Activated T-cell treated with anti-CD3 and anti-CD28 coated beads, Interleukin-2, amount 50 U/mL, for 72 hours (primary cell): ENCODE measurements at regions not wholly inside any gene's neighbourhood (a gene's known extent, or its start where the extent isn't known, plus 50 kb on each side); places are given as distances from the start of the nearest gene placed in this dataset.
"Not testable (repeated sequence)": the region's sequence is repeated elsewhere in the genome, so short reads cannot be mapped to it uniquely, and the experiment has no call there.

Experiments used
- ATAC-seq, 2 donors: fragments of 150-1000 bp; cut with Tn5 transposase; replicated peaks in 1 of 2; 2 replicates each; pipeline ENCODE4 v1.10.0; 2021; ENCODE audit warnings: moderate library complexity in 2 of 2, mild to moderate bottlenecking in 1 of 2
- DNase-seq, 2 donors: peaks; one replicate each; pipeline ENCODE4 v3.0.0; 2021 to 2022; ENCODE audit warnings: mixed read lengths in 1 of 2
- H3K27ac Mint-ChIP-seq: one replicate; pipeline ENCODE4 v1.8.0; 2022; ENCODE audit warnings: mild to moderate bottlenecking, moderate library complexity, mixed read lengths
- H3K27me3 Mint-ChIP-seq: one replicate; pipeline ENCODE4 v1.8.0; 2022; ENCODE audit warnings: low read depth, mixed read lengths
- H3K36me3 Mint-ChIP-seq, 2 donors: one replicate each; pipeline ENCODE4 v1.8.0; 2022; ENCODE audit warnings: mixed read lengths in 2 of 2, mild to moderate bottlenecking in 1 of 2; ENCODE audit not compliant: insufficient read depth in 2 of 2
- H3K4me1 Mint-ChIP-seq: one replicate; pipeline ENCODE4 v1.8.0; 2022; ENCODE audit warnings: low read depth, mixed read lengths
- H3K4me3 Mint-ChIP-seq, 2 donors: one replicate each; pipeline ENCODE4 v1.8.0; 2022; ENCODE audit warnings: mild to moderate bottlenecking in 2 of 2, mixed read lengths in 2 of 2, moderate library complexity in 2 of 2
- H3K9me3 Mint-ChIP-seq, 2 donors: one replicate each; pipeline ENCODE4 v1.8.0; 2022; ENCODE audit warnings: mixed read lengths in 2 of 2

GRCh38 chrX:121836000-121836399 is 788.6 kb downstream of the GLUD2 start:
- no peaks in the 10 kb centered on the region for H3K9me3 Mint-ChIP-seq
- no peak for ATAC-seq
- no peaks in the 10 kb centered on the region for H3K4me1 Mint-ChIP-seq
- DNase-seq: no peak
- H3K27me3 Mint-ChIP-seq: no peaks in the 10 kb centered on the region
- H3K4me3 Mint-ChIP-seq: no peak overlapping the region
- H3K27ac Mint-ChIP-seq: no peak overlapping the region
- H3K36me3 Mint-ChIP-seq: no peaks in the 10 kb centered on the region

- Mint-ChIP-seq H3K27me3 (peaks cover 16% of the 10 kb centered on the region), H3K4me3 (no peak overlapping the region), H3K36me3 (peaks cover 0 to 1% of the 10 kb centered on the region in 2 donors), H3K4me1 (no peaks in the 10 kb centered on the region), H3K9me3 (peaks cover 2 to 3% of the 10 kb centered on the region in 2 donors), H3K27ac (no peak overlapping the region)
- ATAC-seq (no peak), DNase-seq (no peak)
Observed at GRCh38 chrX:121851033-121851432, 803.6 kb downstream of the GLUD2 start.

DNA sequence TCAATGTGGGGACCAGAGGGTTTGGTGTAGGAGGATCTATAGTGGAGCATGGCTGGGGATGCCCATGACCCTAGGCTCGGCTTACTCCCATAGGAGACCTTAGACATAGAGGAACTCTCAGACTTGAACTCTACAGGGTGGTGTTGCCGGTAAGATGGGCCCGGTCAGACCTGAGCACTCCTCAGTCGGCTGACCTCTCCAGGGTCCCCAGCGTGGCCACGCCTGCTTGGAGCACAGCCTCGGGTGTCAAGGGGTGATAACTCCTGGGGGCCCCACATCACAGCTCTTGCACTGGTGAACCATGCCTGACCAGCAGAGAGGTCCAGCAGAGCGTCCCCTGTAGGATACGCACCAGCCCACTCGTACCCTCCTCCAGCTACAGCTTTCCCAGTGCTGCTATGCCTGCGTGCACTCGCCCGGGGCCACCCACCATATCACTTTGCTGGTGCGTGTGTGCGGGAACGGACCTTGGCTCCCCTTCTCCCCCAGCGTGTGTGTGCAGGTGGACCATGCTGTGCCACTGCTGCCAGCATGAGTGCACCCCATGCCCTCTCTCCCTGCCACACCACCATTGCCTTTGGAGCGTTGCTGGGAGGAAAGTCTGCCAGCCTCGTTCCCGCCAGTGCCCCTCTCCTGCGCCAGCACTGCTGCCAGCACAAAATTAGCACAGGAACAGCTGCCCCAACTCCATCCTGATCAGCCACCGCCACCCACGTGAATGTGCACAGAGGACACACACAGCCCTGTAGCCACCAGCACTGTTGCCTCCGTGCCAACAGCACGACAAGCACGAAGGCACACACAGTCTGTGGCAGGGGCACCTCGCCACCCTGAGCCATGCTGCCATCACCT is 806.6 kb downstream of the GLUD2 start:
- DNase-seq (no peak), ATAC-seq (no peak)
- Mint-ChIP-seq H3K27me3 (peaks cover 4% of the 10 kb centered on the region), H3K9me3 (peaks cover 3 to 4% of the 10 kb centered on the region in 2 donors), H3K27ac (no peak overlapping the region), H3K4me3 (no peak overlapping the region), H3K4me1 (no peaks in the 10 kb centered on the region), H3K36me3 (peaks cover 0 to 1% of the 10 kb centered on the region in 2 donors)

DNA sequence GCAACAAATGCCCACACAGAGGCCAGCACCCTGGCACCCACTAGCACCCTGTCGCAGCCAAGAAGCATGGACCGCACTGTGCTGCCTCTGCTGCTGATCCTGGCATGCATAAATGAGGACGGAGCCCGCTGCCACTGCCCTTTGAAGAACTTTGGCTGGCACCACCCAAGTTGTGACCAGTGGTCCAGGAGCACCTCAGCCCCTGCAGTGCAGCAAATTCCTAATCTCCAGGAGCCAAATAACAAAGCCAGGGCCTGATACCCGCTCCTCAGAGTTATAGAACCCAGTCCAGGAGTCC is 807.2 kb downstream of the GLUD2 start:
- Mint-ChIP-seq H3K36me3 (peaks cover 0 to 1% of the 10 kb centered on the region in 2 donors), H3K4me3 (no peak overlapping the region), H3K4me1 (no peaks in the 10 kb centered on the region), H3K27me3 (no peaks in the 10 kb centered on the region), H3K27ac (no peak overlapping the region), H3K9me3 (peaks cover 3 to 4% of the 10 kb centered on the region in 2 donors)
- DNase-seq: no peak
- ATAC-seq: no peak

DNA sequence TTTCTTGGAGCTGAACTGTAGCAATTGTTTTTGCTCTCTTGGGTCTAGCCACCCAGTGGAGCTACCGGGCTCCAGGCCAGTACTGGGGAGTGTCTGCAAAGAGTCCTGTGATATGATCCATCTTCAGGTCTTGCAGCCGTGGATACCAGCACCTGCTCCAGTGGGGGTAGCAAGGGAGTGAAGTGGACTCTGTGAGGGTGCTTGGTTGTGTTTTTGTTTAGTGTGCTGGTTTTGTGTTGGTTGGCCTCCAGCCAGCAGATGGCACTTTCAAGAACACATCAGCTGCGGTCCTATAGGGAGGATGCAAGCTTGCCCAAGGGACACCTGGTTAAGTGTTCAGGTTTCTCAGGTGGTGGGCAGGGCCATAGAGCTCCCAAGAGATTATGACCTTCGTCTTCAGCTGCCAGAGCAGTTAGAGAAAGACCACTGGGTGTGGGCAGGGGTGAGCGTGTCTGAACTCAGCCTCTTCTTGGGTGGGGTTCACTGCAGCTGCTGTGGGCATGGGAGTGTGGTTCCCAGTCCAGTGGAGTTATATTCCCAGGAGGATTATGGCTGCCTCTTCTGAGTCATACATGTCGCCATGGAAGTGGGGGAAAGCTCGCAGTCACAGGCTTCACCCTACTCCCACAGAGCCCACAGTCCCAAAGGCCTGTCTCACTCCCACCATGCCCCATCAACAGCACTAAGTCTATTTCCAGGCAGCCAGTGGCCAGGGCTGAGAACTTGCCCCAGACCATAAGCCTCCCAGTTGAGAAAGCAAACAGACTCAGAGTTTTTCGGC is 811.6 kb downstream of the GLUD2 start:
- ATAC-seq (no peak), DNase-seq (no peak)
- Mint-ChIP-seq H3K27ac (no peak overlapping the region), H3K4me3 (no peak overlapping the region), H3K4me1 (no peaks in the 10 kb centered on the region), H3K9me3 (peaks cover 0 to 2% of the 10 kb centered on the region in 2 donors), H3K36me3 (no peaks in the 10 kb centered on the region), H3K27me3 (no peaks in the 10 kb centered on the region)

DNA sequence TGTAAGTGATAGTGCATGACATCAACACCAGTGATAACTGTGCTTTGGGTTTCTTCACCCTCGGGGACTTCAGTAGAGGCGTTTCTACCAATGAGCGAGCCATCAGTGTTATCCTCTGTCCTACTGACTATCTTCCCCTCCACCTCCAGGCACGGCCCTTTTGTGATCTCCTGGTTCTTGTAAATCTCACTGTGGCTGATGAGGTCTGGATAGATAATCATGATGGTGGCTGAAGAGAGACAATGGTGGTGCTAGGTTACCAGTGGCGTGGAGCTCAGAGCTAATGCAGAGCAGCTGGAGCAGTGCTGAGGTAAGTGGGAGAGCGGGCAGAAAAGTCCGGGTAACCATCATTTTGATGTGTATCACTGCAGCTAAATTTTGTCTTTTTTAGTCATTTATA is 816.6 kb downstream of the GLUD2 start:
- Mint-ChIP-seq H3K9me3 (no peaks in the 10 kb centered on the region), H3K4me3 (no peak overlapping the region), H3K27ac (no peak overlapping the region), H3K27me3 (no peaks in the 10 kb centered on the region), H3K4me1 (no peaks in the 10 kb centered on the region), H3K36me3 (no peaks in the 10 kb centered on the region)
- DNase-seq: no peak
- no peak for ATAC-seq

- no peaks in the 10 kb centered on the region for H3K27me3 Mint-ChIP-seq
- no peaks in the 10 kb centered on the region for H3K36me3 Mint-ChIP-seq
- H3K4me1 Mint-ChIP-seq: no peaks in the 10 kb centered on the region
- no peak overlapping the region for H3K4me3 Mint-ChIP-seq
- DNase-seq (no peak), ATAC-seq (no peak)
- no peak overlapping the region for H3K27ac Mint-ChIP-seq
- H3K9me3 Mint-ChIP-seq: no peaks in the 10 kb centered on the region
Observed at GRCh38 chrX:121864561-121864960, 817.2 kb downstream of the GLUD2 start.

DNA sequence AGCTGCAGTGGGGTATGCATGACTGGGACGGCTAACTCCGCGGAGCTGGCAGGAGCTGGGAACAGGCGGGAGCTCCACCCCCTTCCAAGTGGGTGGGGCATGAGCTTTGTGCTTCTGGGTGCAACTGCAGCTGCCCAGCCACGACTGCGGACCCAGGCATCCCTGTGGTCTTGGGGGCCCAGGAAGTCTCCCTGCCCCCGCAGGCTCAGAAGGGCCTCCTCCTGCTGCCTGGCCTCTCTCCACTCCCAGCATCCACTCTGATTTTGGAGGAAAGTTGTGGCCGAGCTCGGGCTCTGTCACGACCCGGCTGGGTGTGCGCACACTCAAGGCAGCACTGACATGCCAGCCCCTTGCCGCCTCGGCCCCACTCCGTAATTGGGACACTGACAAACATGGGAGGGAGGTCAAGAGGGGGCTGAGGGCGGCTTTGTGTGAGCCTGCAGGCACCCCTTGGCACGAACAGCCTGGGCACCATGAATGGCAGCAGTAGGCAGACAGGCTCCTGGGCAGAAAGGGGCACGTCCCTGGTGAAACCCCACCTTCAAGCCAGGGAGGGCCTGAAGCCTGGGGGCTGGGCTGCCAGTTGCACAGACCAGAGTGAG is 822.6 kb downstream of the GLUD2 start:
- ATAC-seq: no peak
- no peaks in the 10 kb centered on the region for H3K36me3 Mint-ChIP-seq
- no peak for DNase-seq
- no peak overlapping the region for H3K4me3 Mint-ChIP-seq
- no peaks in the 10 kb centered on the region for H3K9me3 Mint-ChIP-seq
- H3K27me3 Mint-ChIP-seq: no peaks in the 10 kb centered on the region
- H3K27ac Mint-ChIP-seq: no peak overlapping the region
- H3K4me1 Mint-ChIP-seq: no peaks in the 10 kb centered on the region

- Mint-ChIP-seq H3K36me3 (no peaks in the 10 kb centered on the region), H3K9me3 (no peaks in the 10 kb centered on the region), H3K4me3 (no peak overlapping the region), H3K4me1 (no peaks in the 10 kb centered on the region), H3K27ac (no peak overlapping the region), H3K27me3 (no peaks in the 10 kb centered on the region)
- ATAC-seq (no peak), DNase-seq (no peak)
Observed at GRCh38 chrX:121871122-121871521, 823.7 kb downstream of the GLUD2 start.

GRCh38 chrX:121876305-121876704 is 828.9 kb downstream of the GLUD2 start:
- ATAC-seq: no peak
- Mint-ChIP-seq H3K27ac (no peak overlapping the region), H3K9me3 (peaks cover 0 to 2% of the 10 kb centered on the region in 2 donors), H3K27me3 (no peaks in the 10 kb centered on the region), H3K36me3 (no peaks in the 10 kb centered on the region), H3K4me1 (no peaks in the 10 kb centered on the region), H3K4me3 (no peak overlapping the region)
- DNase-seq: no peak

DNA sequence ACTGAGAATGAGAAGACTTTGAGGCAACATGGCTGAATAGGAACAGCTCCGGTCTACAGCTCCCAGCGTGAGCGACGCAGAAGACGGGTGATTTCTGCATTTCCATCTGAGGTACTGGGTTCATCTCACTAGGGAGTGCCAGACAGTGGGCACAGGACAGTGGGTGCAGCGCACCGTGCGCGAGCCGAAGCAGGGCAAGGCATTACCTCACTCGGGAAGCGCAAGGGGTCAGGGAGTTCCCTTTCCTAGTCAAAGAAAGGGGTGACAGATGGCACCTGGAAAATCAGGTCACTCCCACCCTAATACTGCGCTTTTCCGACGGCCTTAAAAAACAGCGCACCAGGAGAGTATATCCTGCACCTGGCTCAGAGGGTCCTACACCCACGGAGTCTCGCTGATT is 829.9 kb downstream of the GLUD2 start:
- not testable (repeated sequence) for ATAC-seq, H3K9me3 Mint-ChIP-seq, H3K27ac Mint-ChIP-seq, H3K4me3 Mint-ChIP-seq, H3K36me3 Mint-ChIP-seq, DNase-seq, H3K27me3 Mint-ChIP-seq, H3K4me1 Mint-ChIP-seq

GRCh38 chrX:121886557-121886956 is 839.1 kb downstream of the GLUD2 start:
- ATAC-seq: no peak
- no peak for DNase-seq
- Mint-ChIP-seq H3K4me3 (no peak overlapping the region), H3K36me3 (no peaks in the 10 kb centered on the region), H3K4me1 (no peaks in the 10 kb centered on the region), H3K27me3 (no peaks in the 10 kb centered on the region), H3K9me3 (no peaks in the 10 kb centered on the region), H3K27ac (no peak overlapping the region)

GRCh38 chrX:121894756-121895155 is 847.3 kb downstream of the GLUD2 start:
- H3K9me3 Mint-ChIP-seq: no peaks in the 10 kb centered on the region
- no peaks in the 10 kb centered on the region for H3K27me3 Mint-ChIP-seq
- no peak overlapping the region for H3K27ac Mint-ChIP-seq
- no peak for ATAC-seq
- DNase-seq: no peak
- no peaks in the 10 kb centered on the region for H3K4me1 Mint-ChIP-seq
- no peaks in the 10 kb centered on the region for H3K36me3 Mint-ChIP-seq
- no peak overlapping the region for H3K4me3 Mint-ChIP-seq
